Testis (tissue), 2 donors: ENCODE measurements at regions not wholly inside any gene's neighbourhood (a gene's known extent, or its start where the extent isn't known, plus 50 kb on each side); places are given as distances from the start of the nearest gene placed in this dataset.
A peak's percentile ranks its signal among the peaks of the same experiment; 100 is the strongest.
"Not testable (repeated sequence)": the region's sequence is repeated elsewhere in the genome, so short reads cannot be mapped to it uniquely, and the experiment has no call there.

Experiments
- DNase-seq: peaks from one replicate; pipeline ENCODE4 v3.0.0-alpha.2; 2019
- H3K27ac ChIP-seq, 2 donors: fragments of 200-600 bp; sonication (generic); one replicate each; pipeline ENCODE4 v1.5.1; 2019
- H3K27me3 ChIP-seq: fragments of 200-600 bp; sonication (generic); one replicate; pipeline ENCODE4 v1.5.1; 2019
- H3K36me3 ChIP-seq: fragments of 200-600 bp; sonication (generic); one replicate; pipeline ENCODE4 v1.5.1; 2017; ENCODE audit warnings: low read depth; ENCODE audit errors: missing control alignments
- H3K4me1 ChIP-seq: fragments of 200-600 bp; sonication (generic); one replicate; pipeline ENCODE4 v1.5.1; 2019
- H3K4me3 ChIP-seq, 2 donors: fragments of 200-600 bp; sonication (generic); one replicate each; pipeline ENCODE4 v1.5.1; 2017 to 2019
- H3K9me3 ChIP-seq: fragments of 200-600 bp; sonication (generic); one replicate; pipeline ENCODE4 v1.5.1; 2017
- CTCF ChIP-seq, 3 experiments: fragments of 450-650 bp in 2 of 3; fragments of 200-600 bp in 1 of 3; sonication (generic) in 1 of 3; IDR thresholded peaks; one replicate each; pipeline ENCODE4 v1.5.1; 2016 to 2019; ENCODE audit warnings: antibody characterized with exemption in 3 of 3, mild to moderate bottlenecking in 2 of 3, moderate library complexity in 1 of 3
- POLR2A ChIP-seq: fragments of 450-650 bp; IDR thresholded peaks from one replicate; pipeline ENCODE4 v1.6.1; 2017; ENCODE audit warnings: antibody characterized with exemption, mild to moderate bottlenecking, moderate library complexity
- WGBS, 2 donors: methylation state at CpG; one replicate each; pipeline ENCODE4 v1.1.5; 2018; 5-methylcytosine and 5-hydroxymethylcytosine counted together
- intact Hi-C: fragments of 100-400 bp; cut with DNase I; formaldehyde crosslinking; loops from one replicate; pipeline ENCODE4 v1.15.1; 2023; ENCODE audit warnings: low total_unique reads

GRCh38 chr7:63900394-63901203, 98.0 kb upstream of the ZNF722 start:
- WGBS, 2 donors: 2 to 14% methylated on average over 20 to 33 of the region's 44 CpGs
- H3K4me3 ChIP-seq: peak overlapping the region; percentile 60 to 87
- peak overlapping the region; percentile 23 to 39 for H3K27ac ChIP-seq
- intact Hi-C loops: no loop called here
- H3K36me3 ChIP-seq: no peaks in the 10 kb centered on the region
- H3K4me1 ChIP-seq: no peaks in the 10 kb centered on the region
- no peak for TF ChIP-seq CTCF (IDR thresholded peaks at IDR 0.05)
- no peaks in the 10 kb centered on the region for H3K9me3 ChIP-seq
- H3K27me3 ChIP-seq: no peaks in the 10 kb centered on the region
- DNase-seq: peak; percentile 99

GRCh38 chr7:63901204-63901506, 97.5 kb upstream of the ZNF722 start:
- H3K9me3 ChIP-seq, DNase-seq, intact Hi-C loops, H3K4me1 ChIP-seq, H3K36me3 ChIP-seq, H3K27me3 ChIP-seq: not testable (repeated sequence)
- peak overlapping the region; percentile 60 to 87 for H3K4me3 ChIP-seq
- peak overlapping the region; percentile 23 to 39 for H3K27ac ChIP-seq
- WGBS, 2 donors: 1 to 8% methylated on average over 11 to 14 of the region's 16 CpGs

- intact Hi-C loops: no loop called here
- Histone ChIP-seq H3K27me3 (no peaks in the 10 kb centered on the region), H3K4me1 (no peaks in the 10 kb centered on the region), H3K9me3 (no peaks in the 10 kb centered on the region), H3K36me3 (no peaks in the 10 kb centered on the region), H3K4me3 (no peak overlapping the region), H3K27ac (no peak overlapping the region)
- TF ChIP-seq POLR2A (no peak), CTCF (IDR thresholded peaks at IDR 0.05) (no peak)
- DNase-seq: no peak
- WGBS, 2 donors: 19 to 40% methylated on average over 2 of the region's 2 CpGs
These were observed 79.7 kb upstream of the ZNF722 start for GRCh38 chr7:63918986-63919385.

GRCh38 chr7:63925262-63925625, 73.4 kb upstream of the ZNF722 start:
- Histone ChIP-seq H3K4me3 (peak overlapping the region; percentile 76 to 89), H3K9me3 (no peaks in the 10 kb centered on the region), H3K36me3 (no peaks in the 10 kb centered on the region), H3K27ac (peak overlapping the region; percentile 91 to 92), H3K27me3 (no peaks in the 10 kb centered on the region), H3K4me1 (peaks cover 3% of the 10 kb centered on the region)
- intact Hi-C loops: no loop called here
- TF ChIP-seq POLR2A (no peak), CTCF (IDR thresholded peaks at IDR 0.05) (no peak)
- WGBS, 2 donors: 8 to 12% methylated on average over 12 of the region's 12 CpGs
- no peak for DNase-seq

GRCh38 chr7:63925626-63926460, 72.8 kb upstream of the ZNF722 start:
- TF ChIP-seq CTCF (IDR thresholded peaks at IDR 0.05) (peak in 1 of 3 experiments; percentile 3), POLR2A (no peak)
- peak overlapping the region; percentile 91 to 92 for H3K27ac ChIP-seq
- intact Hi-C loops: no loop called here
- no peaks in the 10 kb centered on the region for H3K9me3 ChIP-seq
- H3K27me3 ChIP-seq: no peaks in the 10 kb centered on the region
- peaks cover 3% of the 10 kb centered on the region for H3K4me1 ChIP-seq
- H3K36me3 ChIP-seq: no peaks in the 10 kb centered on the region
- peak; percentile 98 for DNase-seq
- peak overlapping the region; percentile 76 to 89 for H3K4me3 ChIP-seq
- 2 to 6% methylated on average over 26 to 46 of the region's 47 CpGs for WGBS, 2 donors
